Lower leg skin (tissue), 3 donors: ENCODE measurements at regions not wholly inside any gene's neighbourhood (a gene's known extent, or its start where the extent isn't known, plus 50 kb on each side); places are given as distances from the start of the nearest gene placed in this dataset.

ENCODE experiments used
- CTCF ChIP-seq, 3 donors: fragments of 450-650 bp; IDR thresholded peaks; one replicate each; pipeline ENCODE4 v1.5.1; 2016; ENCODE audit warnings: antibody characterized with exemption in 3 of 3, mild to moderate bottlenecking in 3 of 3, moderate library complexity in 2 of 3
- POLR2A ChIP-seq, 2 donors: fragments of 450-650 bp; IDR thresholded peaks; one replicate each; pipeline ENCODE4 v1.6.1; 2016 to 2017; ENCODE audit warnings: antibody characterized with exemption in 2 of 2, mild to moderate bottlenecking in 1 of 2, moderate library complexity in 1 of 2

DNA sequence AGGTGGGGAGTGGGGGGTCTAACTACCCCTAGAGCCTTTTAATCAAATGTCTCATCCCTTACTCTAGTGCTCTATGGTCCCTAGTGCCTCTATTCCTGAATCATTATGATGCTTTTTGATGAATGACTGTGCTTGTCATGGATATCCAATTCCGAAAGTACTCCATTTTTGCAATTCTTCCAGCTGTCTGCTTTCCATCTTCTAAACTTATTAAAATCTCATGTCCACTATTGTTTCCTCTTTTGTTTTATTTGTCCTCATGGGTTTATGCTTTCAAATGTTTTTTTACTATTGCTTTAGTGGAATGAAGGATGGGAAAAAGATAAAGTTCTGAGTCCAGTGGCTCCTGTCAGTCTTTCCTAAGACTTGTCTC, 77.2 kb upstream of the KCNMB2 start:
- TF ChIP-seq POLR2A (IDR thresholded peaks at IDR 0.05) (no peak), CTCF (IDR thresholded peaks at IDR 0.05) (no peak)
